T47D (cell line): ENCODE measurements at regions not wholly inside any gene's neighbourhood (a gene's known extent, or its start where the extent isn't known, plus 50 kb on each side); places are given as distances from the start of the nearest gene placed in this dataset.

Source experiments
- DNase-seq, 2 experiments: peaks; one replicate each; pipeline versions ENCODE4 v3.0.0 to v3.0.0-alpha.2; 2011 to 2012; ENCODE audit warnings: low read depth in 1 of 2, low spot score in 1 of 2
- JUND ChIP-seq: IDR thresholded peaks from 2 replicates; pipeline ENCODE4 v1.6.1; 2012; ENCODE audit warnings: low read depth
- in situ Hi-C: cut with HindIII; loops from 2 replicates; pipeline ENCODE4 v1.10.0; 2016; ENCODE audit warnings: low sequenced_read_pairs, low pct_unique_long_range_greater_than_20kb

- no peak for TF ChIP-seq JUND
- in situ Hi-C loops, result no loop called here
- DNase-seq, result peak in 1 of 2 experiments; percentile 68
Observed at GRCh38 chr6:99219788-99220187, 129.7 kb downstream of the FAXC start.

- in situ Hi-C loops, result no loop called here
- DNase-seq, result no peak
- TF ChIP-seq JUND, result no peak
Observed at GRCh38 chr6:99216959-99217358, 132.5 kb downstream of the FAXC start.

GRCh38 chr6:99195986-99196655 lies 153.4 kb downstream of the FAXC start:
- peak in 1 of 2 experiments; percentile 30 for DNase-seq
- TF ChIP-seq JUND, result no peak
- in situ Hi-C loops, result no loop called here

GRCh38 chr6:99192561-99192960 lies 156.9 kb downstream of the FAXC start:
- in situ Hi-C loops, result no loop called here
- DNase-seq, result no peak
- TF ChIP-seq JUND, result no peak

GRCh38 chr6:99189823-99190721 lies 159.4 kb downstream of the FAXC start:
- no peak for TF ChIP-seq JUND
- no peak for DNase-seq
- in situ Hi-C loops, result no loop called here

- no peak for TF ChIP-seq JUND
- in situ Hi-C loops, result no loop called here
- DNase-seq, result peak in 1 of 2 experiments; percentile 45
Observed at GRCh38 chr6:99187429-99187828, 162.0 kb downstream of the FAXC start.

- no peak for TF ChIP-seq JUND
- peak in 1 of 2 experiments; percentile 89 for DNase-seq
- in situ Hi-C loops, result no loop called here
Observed at GRCh38 chr6:99186417-99186816, 163.1 kb downstream of the FAXC start.

GRCh38 chr6:99185525-99185924 lies 163.9 kb downstream of the FAXC start:
- in situ Hi-C loops, result no loop called here
- TF ChIP-seq JUND, result peak; percentile 54; the same call in 1 of the 2 replicates
- peak; percentile 7 to 90 for DNase-seq

GRCh38 chr6:99184696-99185095 lies 164.8 kb downstream of the FAXC start:
- no peak for TF ChIP-seq JUND
- in situ Hi-C loops, result no loop called here
- DNase-seq, result peak in 1 of 2 experiments; percentile 90

GRCh38 chr6:99183066-99183465 lies 166.4 kb downstream of the FAXC start:
- in situ Hi-C loops, result no loop called here
- TF ChIP-seq JUND, result no peak
- no peak for DNase-seq

- in situ Hi-C loops, result no loop called here
- no peak for DNase-seq
- TF ChIP-seq JUND, result no peak
Observed at GRCh38 chr6:99181174-99181573, 168.3 kb downstream of the FAXC start.

GRCh38 chr6:99178168-99178567 lies 171.3 kb downstream of the FAXC start:
- in situ Hi-C loops, result no loop called here
- peak in 1 of 2 experiments; percentile 52 for DNase-seq
- TF ChIP-seq JUND, result no peak

GRCh38 chr6:99177736-99178135 lies 171.7 kb downstream of the FAXC start:
- TF ChIP-seq JUND, result no peak
- in situ Hi-C loops, result no loop called here
- no peak for DNase-seq
